ENCODE measurements at regions not wholly inside any gene's neighbourhood (a gene's known extent, or its start where the extent isn't known, plus 50 kb on each side); places are given as distances from the start of the nearest gene placed in this dataset.

DNA sequence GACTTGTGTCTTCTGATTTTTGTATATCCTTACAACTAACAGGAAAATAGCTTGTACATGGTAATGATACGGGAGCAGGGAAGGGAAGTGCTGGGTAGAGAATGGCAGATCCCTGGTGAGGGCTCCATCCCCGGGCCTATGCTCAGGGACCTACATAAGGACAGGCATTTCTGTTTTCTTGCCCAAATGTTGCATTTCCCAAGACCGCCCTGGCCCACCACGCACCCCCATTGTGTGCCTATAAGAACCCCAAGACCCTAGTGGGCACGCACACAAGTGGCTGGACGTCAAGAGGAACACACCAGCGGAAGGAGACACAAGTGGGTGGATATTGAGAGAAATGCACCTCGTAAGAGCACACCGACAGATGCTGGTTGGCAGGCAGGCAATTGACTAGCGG is 616.3 kb upstream of the MAN1A1 start:
- no peak for FAIRE-seq
- Histone ChIP-seq H3K4me3 (ENCODE audit: low read depth, low read length) (no peak overlapping the region), H3K36me3 (ENCODE audit: control insufficient read depth, insufficient read depth, low read length) (no peaks in the 10 kb centered on the region), H3K27me3 (ENCODE audit: control insufficient read depth, insufficient read depth, low read length) (no peaks in the 10 kb centered on the region)
- no peak for DNase-seq (ENCODE audit: low read depth)
- TF ChIP-seq, protein P1, sequence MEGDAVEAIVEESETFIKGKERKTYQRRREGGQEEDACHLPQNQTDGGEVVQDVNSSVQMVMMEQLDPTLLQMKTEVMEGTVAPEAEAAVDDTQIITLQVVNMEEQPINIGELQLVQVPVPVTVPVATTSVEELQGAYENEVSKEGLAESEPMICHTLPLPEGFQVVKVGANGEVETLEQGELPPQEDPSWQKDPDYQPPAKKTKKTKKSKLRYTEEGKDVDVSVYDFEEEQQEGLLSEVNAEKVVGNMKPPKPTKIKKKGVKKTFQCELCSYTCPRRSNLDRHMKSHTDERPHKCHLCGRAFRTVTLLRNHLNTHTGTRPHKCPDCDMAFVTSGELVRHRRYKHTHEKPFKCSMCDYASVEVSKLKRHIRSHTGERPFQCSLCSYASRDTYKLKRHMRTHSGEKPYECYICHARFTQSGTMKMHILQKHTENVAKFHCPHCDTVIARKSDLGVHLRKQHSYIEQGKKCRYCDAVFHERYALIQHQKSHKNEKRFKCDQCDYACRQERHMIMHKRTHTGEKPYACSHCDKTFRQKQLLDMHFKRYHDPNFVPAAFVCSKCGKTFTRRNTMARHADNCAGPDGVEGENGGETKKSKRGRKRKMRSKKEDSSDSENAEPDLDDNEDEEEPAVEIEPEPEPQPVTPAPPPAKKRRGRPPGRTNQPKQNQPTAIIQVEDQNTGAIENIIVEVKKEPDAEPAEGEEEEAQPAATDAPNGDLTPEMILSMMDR (IDR thresholded peaks at IDR 0.05; ENCODE audit: insufficient read depth, low read length, severe bottlenecking), result no peak

DNA sequence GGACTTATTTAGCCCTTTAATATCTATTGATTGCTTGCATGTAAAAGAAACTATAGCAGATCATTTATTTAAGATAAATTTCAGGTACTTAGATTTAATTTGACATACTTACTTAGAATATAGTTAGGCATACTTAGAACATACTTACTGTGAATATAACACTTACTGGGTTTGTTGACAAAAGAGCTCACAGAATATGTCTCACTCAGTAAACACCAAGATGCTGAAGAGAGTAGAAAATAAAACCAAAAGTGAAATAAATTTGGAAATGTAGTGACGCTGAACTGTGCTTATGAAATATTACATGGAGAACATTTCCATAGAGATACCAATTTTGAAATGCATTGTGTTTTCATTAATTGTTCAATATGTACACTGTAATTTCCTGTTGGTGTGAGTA is 615.4 kb upstream of the MAN1A1 start:
- Histone ChIP-seq H3K36me3 (ENCODE audit: control insufficient read depth, insufficient read depth, low read length) (no peaks in the 10 kb centered on the region), H3K27me3 (ENCODE audit: control insufficient read depth, insufficient read depth, low read length) (no peaks in the 10 kb centered on the region), H3K4me3 (ENCODE audit: low read depth, low read length) (no peak overlapping the region)
- FAIRE-seq (no peak), DNase-seq (ENCODE audit: low read depth) (no peak)
- TF ChIP-seq, protein P1 (IDR thresholded peaks at IDR 0.05; ENCODE audit: insufficient read depth, low read length, severe bottlenecking), result no peak

DNA sequence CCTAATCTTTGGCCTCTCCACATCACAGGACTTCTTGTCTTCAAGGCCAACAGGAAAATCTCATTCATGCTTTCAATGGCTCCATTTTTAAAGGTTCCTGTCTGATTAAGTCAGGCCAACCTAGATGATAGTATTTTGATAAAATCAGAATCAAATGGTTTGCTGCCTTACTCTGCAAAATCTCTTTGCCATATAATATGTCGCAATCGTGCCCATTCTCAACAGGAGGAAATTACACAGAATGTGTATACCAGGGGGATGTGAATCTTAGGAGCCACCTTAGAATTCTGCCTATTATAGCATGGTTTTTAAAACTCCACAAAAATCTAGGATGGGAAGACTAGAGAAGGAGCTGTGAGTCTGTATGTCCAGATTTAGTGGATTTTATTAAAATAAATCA is 612.9 kb upstream of the MAN1A1 start:
- Histone ChIP-seq H3K27me3 (ENCODE audit: control insufficient read depth, insufficient read depth, low read length) (no peaks in the 10 kb centered on the region), H3K4me3 (ENCODE audit: low read depth, low read length) (no peak overlapping the region), H3K36me3 (ENCODE audit: control insufficient read depth, insufficient read depth, low read length) (no peaks in the 10 kb centered on the region)
- no peak for FAIRE-seq
- no peak for DNase-seq (ENCODE audit: low read depth)
- TF ChIP-seq, protein P1 (IDR thresholded peaks at IDR 0.05; ENCODE audit: insufficient read depth, low read length, severe bottlenecking), result no peak

DNA sequence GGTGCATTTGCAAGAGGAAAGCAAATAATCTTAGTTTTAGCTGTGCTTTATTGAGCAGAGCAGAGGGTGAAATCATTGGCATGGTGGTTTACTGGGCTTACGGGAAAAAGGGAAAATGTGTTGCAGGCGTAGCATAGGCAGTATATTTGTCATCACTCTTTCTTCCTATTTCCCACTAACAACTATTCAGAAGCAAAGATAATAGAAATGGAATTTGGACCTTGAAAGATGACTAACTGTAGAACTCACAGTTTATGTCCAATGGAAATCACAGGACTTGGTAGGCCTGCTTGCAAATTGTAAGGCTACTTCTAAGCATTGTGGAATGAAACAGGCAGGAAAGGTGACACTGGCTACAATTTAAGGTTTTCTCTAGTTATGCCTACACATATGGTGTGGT is 611.9 kb upstream of the MAN1A1 start:
- FAIRE-seq (no peak), DNase-seq (ENCODE audit: low read depth) (no peak)
- Histone ChIP-seq H3K27me3 (ENCODE audit: control insufficient read depth, insufficient read depth, low read length) (no peaks in the 10 kb centered on the region), H3K4me3 (ENCODE audit: low read depth, low read length) (no peak overlapping the region), H3K36me3 (ENCODE audit: control insufficient read depth, insufficient read depth, low read length) (no peaks in the 10 kb centered on the region)
- TF ChIP-seq, protein P1 (IDR thresholded peaks at IDR 0.05; ENCODE audit: insufficient read depth, low read length, severe bottlenecking), result no peak

DNA sequence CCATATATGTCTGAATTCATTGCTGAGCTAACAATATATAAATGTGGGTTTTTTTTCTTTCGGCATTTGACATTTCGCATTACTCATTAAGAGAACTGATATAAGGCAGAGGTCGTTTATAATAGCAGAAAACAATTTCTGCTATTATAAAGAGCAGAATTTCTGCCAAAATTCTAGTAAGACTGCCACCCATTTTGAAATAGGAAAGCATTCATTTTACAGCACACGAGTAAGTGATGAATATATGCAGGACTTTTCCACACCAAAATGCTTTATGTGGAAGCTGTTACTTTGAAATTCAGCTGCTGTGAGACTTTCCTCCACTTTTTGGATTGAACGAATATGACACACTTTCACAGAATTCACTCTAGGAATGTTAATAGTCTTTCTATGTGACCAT is 610.9 kb upstream of the MAN1A1 start:
- TF ChIP-seq, protein P1 (IDR thresholded peaks at IDR 0.05; ENCODE audit: insufficient read depth, low read length, severe bottlenecking), result no peak
- FAIRE-seq (no peak), DNase-seq (ENCODE audit: low read depth) (no peak)
- Histone ChIP-seq H3K27me3 (ENCODE audit: control insufficient read depth, insufficient read depth, low read length) (no peaks in the 10 kb centered on the region), H3K4me3 (ENCODE audit: low read depth, low read length) (no peak overlapping the region), H3K36me3 (ENCODE audit: control insufficient read depth, insufficient read depth, low read length) (no peaks in the 10 kb centered on the region)

DNA sequence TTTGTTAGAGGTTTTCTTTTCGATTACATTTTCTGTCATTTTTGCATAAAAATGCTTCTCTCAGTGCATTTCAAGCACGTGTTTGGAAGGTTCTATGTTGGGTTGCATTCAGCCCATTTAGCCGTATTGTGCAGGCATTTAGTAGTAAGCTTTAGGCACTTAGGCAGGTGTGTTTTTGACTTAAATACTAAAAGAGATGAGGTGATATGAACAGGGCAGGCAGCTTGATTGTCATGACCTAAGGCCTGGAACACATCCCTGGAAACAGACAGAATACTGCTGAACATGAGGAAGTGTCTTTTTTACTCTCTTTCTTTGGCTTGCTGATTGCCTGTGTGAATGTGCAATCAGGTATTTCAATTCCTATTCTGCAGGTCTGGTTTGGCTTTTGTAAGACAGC is 610.5 kb upstream of the MAN1A1 start:
- FAIRE-seq, result no peak
- TF ChIP-seq, protein P1 (IDR thresholded peaks at IDR 0.05; ENCODE audit: insufficient read depth, low read length, severe bottlenecking), result no peak
- no peak for DNase-seq (ENCODE audit: low read depth)
- Histone ChIP-seq H3K27me3 (ENCODE audit: control insufficient read depth, insufficient read depth, low read length) (no peaks in the 10 kb centered on the region), H3K4me3 (ENCODE audit: low read depth, low read length) (no peak overlapping the region), H3K36me3 (ENCODE audit: control insufficient read depth, insufficient read depth, low read length) (no peaks in the 10 kb centered on the region)

Data from bronchial epithelial cell (primary cell).